ENCODE measurements at regions not wholly inside any gene's neighbourhood (a gene's known extent, or its start where the extent isn't known, plus 50 kb on each side); places are given as distances from the start of the nearest gene placed in this dataset.

- ChIA-PET POLR2A (no interaction called here), CTCF (no interaction called here)
- H3K9me3 Mint-ChIP-seq, result peaks cover 19% of the 10 kb centered on the region
- peaks cover 8% of the 10 kb centered on the region for H3K27me3 Mint-ChIP-seq (ENCODE audit: low read depth)
- no peak for TF ChIP-seq TP53 (CRISPR knock-in tag; IDR thresholded peaks at IDR 0.05)
- TF ChIP-seq NR1H2 (CRISPR knock-in tag; IDR thresholded peaks at IDR 0.05), result no peak
- H3K36me3 Mint-ChIP-seq, result 0 out of 2 replicates have a peak, but pooled peaks cover 6% of the 10 kb centered on the region
- ATAC-seq (no peak), DNase-seq (ENCODE audit: low spot score) (no peak)
- no peak overlapping the region for H3K27ac Mint-ChIP-seq
- no peak overlapping the region for H3K4me3 Mint-ChIP-seq
- H3K4me1 Mint-ChIP-seq, result peaks cover 56% of the 10 kb centered on the region
These were observed 80.4 kb upstream of the GRB10 start for GRCh38 chr7:50863053-50863452.

- peaks cover 49% of the 10 kb centered on the region for H3K4me1 Mint-ChIP-seq
- H3K4me3 Mint-ChIP-seq, result no peak overlapping the region
- CTCF ChIA-PET, result interaction anchor here (0.5 kb wide), 1 partner anchor 267 kb away, joined by 3 read pairs; no protein-coding TSS in a partner anchor
- H3K27ac Mint-ChIP-seq, result no peak overlapping the region
- H3K27me3 Mint-ChIP-seq (ENCODE audit: low read depth), result peaks cover 8% of the 10 kb centered on the region
- DNase-seq (ENCODE audit: low spot score), result no peak
- H3K36me3 Mint-ChIP-seq, result 0 out of 2 replicates have a peak, but pooled peaks cover 6% of the 10 kb centered on the region
- no peak for ATAC-seq
- H3K9me3 Mint-ChIP-seq, result peaks cover 19% of the 10 kb centered on the region
- no peak for TF ChIP-seq NFYB (CRISPR knock-in tag; conservative IDR thresholded peaks at IDR 0.05; ENCODE audit: low read depth)
- no peak for TF ChIP-seq NFE2L1 (CRISPR knock-in tag; IDR thresholded peaks at IDR 0.05)
- no peak for TF ChIP-seq HMGXB4 (CRISPR knock-in tag; IDR thresholded peaks at IDR 0.05)
- TF ChIP-seq ZNF121 (CRISPR knock-in tag; IDR thresholded peaks at IDR 0.05), result no peak
- no peak for TF ChIP-seq ERG (CRISPR knock-in tag; IDR thresholded peaks at IDR 0.05)
- TF ChIP-seq ZNF396 (CRISPR knock-in tag; IDR thresholded peaks at IDR 0.05; ENCODE audit: borderline replicate concordance), result no peak
- TF ChIP-seq STAT6 (CRISPR knock-in tag; conservative IDR thresholded peaks at IDR 0.05; ENCODE audit: low read depth), result no peak
- no peak for TF ChIP-seq TP53 (CRISPR knock-in tag; IDR thresholded peaks at IDR 0.05)
- no peak for TF ChIP-seq ZNF232 (CRISPR knock-in tag; IDR thresholded peaks at IDR 0.05)
- no peak for TF ChIP-seq SOX15 (CRISPR knock-in tag; IDR thresholded peaks at IDR 0.05)
- no peak for TF ChIP-seq ETV6 (CRISPR knock-in tag; IDR thresholded peaks at IDR 0.05)
- TF ChIP-seq PRDM15 (CRISPR knock-in tag; IDR thresholded peaks at IDR 0.05), result no peak
- TF ChIP-seq ATF2 (CRISPR knock-in tag; IDR thresholded peaks at IDR 0.05; ENCODE audit: borderline replicate concordance, low read depth), result no peak
- no peak for TF ChIP-seq CBFB (CRISPR knock-in tag; IDR thresholded peaks at IDR 0.05; ENCODE audit: low read depth)
- POLR2A ChIA-PET, result no interaction called here
These were observed 79.6 kb upstream of the GRB10 start for GRCh38 chr7:50862302-50862701.

Measured in WTC11 (cell line).